GM23338 (cell line): ENCODE measurements at regions not wholly inside any gene's neighbourhood (a gene's known extent, or its start where the extent isn't known, plus 50 kb on each side); places are given as distances from the start of the nearest gene placed in this dataset.

Experiments
- ATAC-seq: fragments of 200-7000 bp; cut with Tn5 transposase; 3 replicates; pipeline ENCODE4 v1.9.1; 2020
- DNase-seq: peaks from one replicate; pipeline ENCODE4 v3.0.0-alpha.2; 2015; ENCODE audit warnings: low spot score
- H2AFZ ChIP-seq: fragments of 200-600 bp; sonication (generic); 2 replicates; pipeline ENCODE4 v1.8.0; 2016; ENCODE audit warnings: antibody characterized with exemption, mild to moderate bottlenecking, moderate library complexity
- H3F3A ChIP-seq: fragments of 200-600 bp; sonication (generic); replicated peaks from 2 replicates; pipeline ENCODE4 v1.8.0; 2017; ENCODE audit warnings: antibody characterized with exemption, mixed run types, low read depth
- H3K27ac ChIP-seq: fragments of 200-600 bp; sonication (generic); 2 replicates; pipeline ENCODE4 v1.6.1; 2016; ENCODE audit warnings: low read depth
- H3K27me3 ChIP-seq: fragments of 200-600 bp; sonication (generic); 2 replicates; pipeline ENCODE4 v1.8.0; 2016; ENCODE audit warnings: mild to moderate bottlenecking, mixed run types, moderate library complexity; ENCODE audit not compliant: insufficient read depth
- H3K36me3 ChIP-seq: fragments of 200-600 bp; sonication (generic); 2 replicates; pipeline ENCODE4 v1.8.0; 2016; ENCODE audit warnings: mild to moderate bottlenecking; ENCODE audit not compliant: insufficient read depth
- H3K4me1 ChIP-seq: fragments of 200-600 bp; sonication (generic); 2 replicates; pipeline ENCODE4 v1.8.0; 2016; ENCODE audit warnings: mild to moderate bottlenecking, moderate library complexity; ENCODE audit not compliant: insufficient read depth
- H3K4me2 ChIP-seq: fragments of 200-600 bp; sonication (generic); 2 replicates; pipeline ENCODE4 v1.7.1; 2017; ENCODE audit warnings: mixed run types
- H3K4me3 ChIP-seq: fragments of 200-600 bp; sonication (generic); 2 replicates; pipeline ENCODE4 v1.6.1; 2016; ENCODE audit warnings: mixed run types
- H3K79me2 ChIP-seq: fragments of 200-600 bp; sonication (generic); replicated peaks from 2 replicates; pipeline ENCODE4 v1.8.0; 2017; ENCODE audit warnings: mild to moderate bottlenecking; ENCODE audit not compliant: insufficient read depth
- H3K9me2 ChIP-seq: fragments of 200-600 bp; sonication (generic); 2 replicates; pipeline ENCODE4 v1.8.0; 2017; ENCODE audit not compliant: insufficient read depth
- H4K20me1 ChIP-seq: fragments of 200-600 bp; sonication (generic); replicated peaks from 2 replicates; pipeline ENCODE4 v1.8.0; 2017; ENCODE audit warnings: mild to moderate bottlenecking; ENCODE audit not compliant: insufficient read depth
- H3K27ac Mint-ChIP-seq: 2 replicates; pipeline ENCODE4 v1.8.0; 2020; ENCODE audit warnings: inconsistent platforms, mild to moderate bottlenecking, moderate library complexity, mixed read lengths
- H3K27me3 Mint-ChIP-seq: 3 replicates; pipeline ENCODE4 v1.8.0; 2022; ENCODE audit warnings: low read depth, mild to moderate bottlenecking, moderate library complexity, mixed read lengths, inconsistent platforms; ENCODE audit not compliant: insufficient read depth, poor library complexity
- H3K36me3 Mint-ChIP-seq: 3 replicates; pipeline ENCODE4 v1.8.0; 2021; ENCODE audit warnings: low read depth, mild to moderate bottlenecking, inconsistent platforms, moderate library complexity, mixed read lengths
- H3K4me1 Mint-ChIP-seq: 3 replicates; pipeline ENCODE4 v1.8.0; 2020; ENCODE audit warnings: mild to moderate bottlenecking, inconsistent platforms, mixed read lengths
- H3K4me3 Mint-ChIP-seq: 3 replicates; pipeline ENCODE4 v1.8.0; 2021; ENCODE audit warnings: moderate library complexity, mild to moderate bottlenecking, inconsistent platforms, mixed read lengths
- H3K9me3 Mint-ChIP-seq: 3 replicates; pipeline ENCODE4 v1.8.0; 2020; ENCODE audit warnings: moderate library complexity, mild to moderate bottlenecking, inconsistent platforms, mixed read lengths
- CREB1 ChIP-seq: fragments of 250-450 bp; sonication (Bioruptor Pico); IDR thresholded peaks from 2 replicates; pipeline ENCODE4 v1.5.0; 2020; ENCODE audit warnings: low read depth, mild to moderate bottlenecking, moderate library complexity
- CTCF ChIP-seq, 2 experiments: fragments of 200-600 bp in 1 of 2; sonication (generic) in 1 of 2; conservative IDR thresholded peaks; 2 replicates each; pipeline versions ENCODE4 v1.5.1 to v1.6.1; 2016 to 2017; ENCODE audit warnings: antibody characterized with exemption in 2 of 2, low read depth in 2 of 2, mild to moderate bottlenecking in 2 of 2, moderate library complexity in 1 of 2
- ETS1 ChIP-seq: IDR thresholded peaks from 2 replicates; pipeline ENCODE4 v1.6.1; 2016; ENCODE audit warnings: antibody characterized with exemption
- EZH2 ChIP-seq: fragments of 200-600 bp; sonication (generic); IDR thresholded peaks from one replicate; pipeline ENCODE4 v1.8.0; 2017; ENCODE audit warnings: antibody characterized with exemption, mild to moderate bottlenecking, low read depth; ENCODE audit not compliant: unreplicated experiment
- EZH2phosphoT487 ChIP-seq: fragments of 200-600 bp; sonication (generic); IDR thresholded peaks from one replicate; pipeline ENCODE4 v1.8.1; 2018; ENCODE audit warnings: antibody characterized with exemption; ENCODE audit not compliant: unreplicated experiment
- JUNB ChIP-seq: IDR thresholded peaks from one replicate; pipeline ENCODE4 v1.6.1; 2016; ENCODE audit warnings: antibody characterized with exemption; ENCODE audit not compliant: unreplicated experiment
- NANOG ChIP-seq: IDR thresholded peaks from 2 replicates; pipeline ENCODE4 v1.6.1; 2016; ENCODE audit warnings: antibody characterized with exemption, borderline replicate concordance
- POLR2AphosphoS5 ChIP-seq: IDR thresholded peaks from 2 replicates; pipeline ENCODE4 v1.6.1; 2016; ENCODE audit warnings: antibody characterized with exemption, low read depth
- REST ChIP-seq: IDR thresholded peaks from one replicate; pipeline ENCODE4 v1.6.1; 2018; ENCODE audit warnings: antibody characterized with exemption; ENCODE audit not compliant: unreplicated experiment
- STAT1 ChIP-seq: IDR thresholded peaks from one replicate; pipeline ENCODE4 v1.6.1; 2016; ENCODE audit warnings: antibody characterized with exemption; ENCODE audit not compliant: unreplicated experiment
- ZNF331 ChIP-seq: fragments of 250-450 bp; sonication (Bioruptor Pico); IDR thresholded peaks from 2 replicates; pipeline ENCODE4 v1.5.0; 2020; ENCODE audit warnings: low read depth, mild to moderate bottlenecking, moderate library complexity
- ZNF462 ChIP-seq: fragments of 250-450 bp; sonication (Bioruptor Pico); IDR thresholded peaks from 2 replicates; pipeline ENCODE4 v1.5.0; 2020; ENCODE audit warnings: mild to moderate bottlenecking, moderate library complexity

GRCh38 chr12:42767326-42767954 is 177.9 kb upstream of the PRICKLE1 start:
- no peak overlapping the region for H3K4me3 ChIP-seq
- H4K20me1 ChIP-seq, result no peaks in the 10 kb centered on the region
- Mint-ChIP-seq H3K4me1 (no peaks in the 10 kb centered on the region), H3K27me3 (peaks cover 2% of the 10 kb centered on the region), H3K27ac (no peak overlapping the region), H3K36me3 (peaks cover 5% of the 10 kb centered on the region; the same call in 2 of the 3 replicates), H3K4me3 (no peak overlapping the region), H3K9me3 (peaks cover 7% of the 10 kb centered on the region)
- no peak for ATAC-seq
- no peaks in the 10 kb centered on the region for H3F3A ChIP-seq
- H3K27me3 ChIP-seq, result no peaks in the 10 kb centered on the region
- H3K27ac ChIP-seq, result no peak overlapping the region
- H3K4me2 ChIP-seq, result no peak overlapping the region
- H3K79me2 ChIP-seq, result no peaks in the 10 kb centered on the region
- DNase-seq, result no peak
- no peaks in the 10 kb centered on the region for H3K36me3 ChIP-seq
- TF ChIP-seq POLR2AphosphoS5 (no peak), REST (no peak), ETS1 (no peak), EZH2 (no peak), ZNF462 (CRISPR knock-in tag) (no peak), NANOG (no peak), CTCF (conservative IDR thresholded peaks at IDR 0.05; ENCODE audit: low read depth in 2 of 2) (no peak), CREB1 (CRISPR knock-in tag) (no peak), ZNF331 (CRISPR knock-in tag) (no peak), EZH2phosphoT487 (no peak), STAT1 (no peak), JUNB (no peak)
- peaks cover 11% of the 10 kb centered on the region; the same call in 1 of the 2 replicates for H3K9me2 ChIP-seq
- no peak overlapping the region for H2AFZ ChIP-seq
- H3K4me1 ChIP-seq, result no peaks in the 10 kb centered on the region
